GM23338 (cell line): ENCODE measurements at regions not wholly inside any gene's neighbourhood (a gene's known extent, or its start where the extent isn't known, plus 50 kb on each side); places are given as distances from the start of the nearest gene placed in this dataset.

Experiments used
- ATAC-seq: fragments of 200-7000 bp; cut with Tn5 transposase; 3 replicates; pipeline ENCODE4 v1.9.1; 2020
- DNase-seq: peaks from one replicate; pipeline ENCODE4 v3.0.0-alpha.2; 2015; ENCODE audit warnings: low spot score
- H2AFZ ChIP-seq: fragments of 200-600 bp; sonication (generic); 2 replicates; pipeline ENCODE4 v1.8.0; 2016; ENCODE audit warnings: antibody characterized with exemption, mild to moderate bottlenecking, moderate library complexity
- H3F3A ChIP-seq: fragments of 200-600 bp; sonication (generic); replicated peaks from 2 replicates; pipeline ENCODE4 v1.8.0; 2017; ENCODE audit warnings: antibody characterized with exemption, mixed run types, low read depth
- H3K27ac ChIP-seq: fragments of 200-600 bp; sonication (generic); 2 replicates; pipeline ENCODE4 v1.6.1; 2016; ENCODE audit warnings: low read depth
- H3K27me3 ChIP-seq: fragments of 200-600 bp; sonication (generic); 2 replicates; pipeline ENCODE4 v1.8.0; 2016; ENCODE audit warnings: mild to moderate bottlenecking, mixed run types, moderate library complexity; ENCODE audit not compliant: insufficient read depth
- H3K36me3 ChIP-seq: fragments of 200-600 bp; sonication (generic); 2 replicates; pipeline ENCODE4 v1.8.0; 2016; ENCODE audit warnings: mild to moderate bottlenecking; ENCODE audit not compliant: insufficient read depth
- H3K4me1 ChIP-seq: fragments of 200-600 bp; sonication (generic); 2 replicates; pipeline ENCODE4 v1.8.0; 2016; ENCODE audit warnings: mild to moderate bottlenecking, moderate library complexity; ENCODE audit not compliant: insufficient read depth
- H3K4me2 ChIP-seq: fragments of 200-600 bp; sonication (generic); 2 replicates; pipeline ENCODE4 v1.7.1; 2017; ENCODE audit warnings: mixed run types
- H3K4me3 ChIP-seq: fragments of 200-600 bp; sonication (generic); 2 replicates; pipeline ENCODE4 v1.6.1; 2016; ENCODE audit warnings: mixed run types
- H3K79me2 ChIP-seq: fragments of 200-600 bp; sonication (generic); replicated peaks from 2 replicates; pipeline ENCODE4 v1.8.0; 2017; ENCODE audit warnings: mild to moderate bottlenecking; ENCODE audit not compliant: insufficient read depth
- H3K9me2 ChIP-seq: fragments of 200-600 bp; sonication (generic); 2 replicates; pipeline ENCODE4 v1.8.0; 2017; ENCODE audit not compliant: insufficient read depth
- H4K20me1 ChIP-seq: fragments of 200-600 bp; sonication (generic); replicated peaks from 2 replicates; pipeline ENCODE4 v1.8.0; 2017; ENCODE audit warnings: mild to moderate bottlenecking; ENCODE audit not compliant: insufficient read depth
- H3K27ac Mint-ChIP-seq: 2 replicates; pipeline ENCODE4 v1.8.0; 2020; ENCODE audit warnings: inconsistent platforms, mild to moderate bottlenecking, moderate library complexity, mixed read lengths
- H3K27me3 Mint-ChIP-seq: 3 replicates; pipeline ENCODE4 v1.8.0; 2022; ENCODE audit warnings: low read depth, mild to moderate bottlenecking, moderate library complexity, mixed read lengths, inconsistent platforms; ENCODE audit not compliant: insufficient read depth, poor library complexity
- H3K36me3 Mint-ChIP-seq: 3 replicates; pipeline ENCODE4 v1.8.0; 2021; ENCODE audit warnings: low read depth, mild to moderate bottlenecking, inconsistent platforms, moderate library complexity, mixed read lengths
- H3K4me1 Mint-ChIP-seq: 3 replicates; pipeline ENCODE4 v1.8.0; 2020; ENCODE audit warnings: mild to moderate bottlenecking, inconsistent platforms, mixed read lengths
- H3K4me3 Mint-ChIP-seq: 3 replicates; pipeline ENCODE4 v1.8.0; 2021; ENCODE audit warnings: moderate library complexity, mild to moderate bottlenecking, inconsistent platforms, mixed read lengths
- H3K9me3 Mint-ChIP-seq: 3 replicates; pipeline ENCODE4 v1.8.0; 2020; ENCODE audit warnings: moderate library complexity, mild to moderate bottlenecking, inconsistent platforms, mixed read lengths
- CREB1 ChIP-seq: fragments of 250-450 bp; sonication (Bioruptor Pico); IDR thresholded peaks from 2 replicates; pipeline ENCODE4 v1.5.0; 2020; ENCODE audit warnings: low read depth, mild to moderate bottlenecking, moderate library complexity
- CTCF ChIP-seq, 2 experiments: fragments of 200-600 bp in 1 of 2; sonication (generic) in 1 of 2; conservative IDR thresholded peaks; 2 replicates each; pipeline versions ENCODE4 v1.5.1 to v1.6.1; 2016 to 2017; ENCODE audit warnings: antibody characterized with exemption in 2 of 2, low read depth in 2 of 2, mild to moderate bottlenecking in 2 of 2, moderate library complexity in 1 of 2
- ETS1 ChIP-seq: IDR thresholded peaks from 2 replicates; pipeline ENCODE4 v1.6.1; 2016; ENCODE audit warnings: antibody characterized with exemption
- EZH2 ChIP-seq: fragments of 200-600 bp; sonication (generic); IDR thresholded peaks from one replicate; pipeline ENCODE4 v1.8.0; 2017; ENCODE audit warnings: antibody characterized with exemption, mild to moderate bottlenecking, low read depth; ENCODE audit not compliant: unreplicated experiment
- EZH2phosphoT487 ChIP-seq: fragments of 200-600 bp; sonication (generic); IDR thresholded peaks from one replicate; pipeline ENCODE4 v1.8.1; 2018; ENCODE audit warnings: antibody characterized with exemption; ENCODE audit not compliant: unreplicated experiment
- JUNB ChIP-seq: IDR thresholded peaks from one replicate; pipeline ENCODE4 v1.6.1; 2016; ENCODE audit warnings: antibody characterized with exemption; ENCODE audit not compliant: unreplicated experiment
- NANOG ChIP-seq: IDR thresholded peaks from 2 replicates; pipeline ENCODE4 v1.6.1; 2016; ENCODE audit warnings: antibody characterized with exemption, borderline replicate concordance
- POLR2AphosphoS5 ChIP-seq: IDR thresholded peaks from 2 replicates; pipeline ENCODE4 v1.6.1; 2016; ENCODE audit warnings: antibody characterized with exemption, low read depth
- REST ChIP-seq: IDR thresholded peaks from one replicate; pipeline ENCODE4 v1.6.1; 2018; ENCODE audit warnings: antibody characterized with exemption; ENCODE audit not compliant: unreplicated experiment
- STAT1 ChIP-seq: IDR thresholded peaks from one replicate; pipeline ENCODE4 v1.6.1; 2016; ENCODE audit warnings: antibody characterized with exemption; ENCODE audit not compliant: unreplicated experiment
- ZNF114 ChIP-seq: fragments of 250-450 bp; sonication (Bioruptor Pico); IDR thresholded peaks from 2 replicates; pipeline ENCODE4 v1.5.0; 2020; ENCODE audit warnings: mild to moderate bottlenecking, moderate library complexity

GRCh38 chr13:70338609-70339008 is 230.4 kb upstream of the KLHL1 start (continued):
- TF ChIP-seq REST (no peak), CTCF (conservative IDR thresholded peaks at IDR 0.05; ENCODE audit: low read depth in 2 of 2) (no peak), EZH2 (no peak), JUNB (no peak)

- no peak for ATAC-seq
- TF ChIP-seq POLR2AphosphoS5 (no peak), ETS1 (no peak), EZH2 (no peak), CTCF (conservative IDR thresholded peaks at IDR 0.05; ENCODE audit: low read depth in 2 of 2) (no peak), REST (no peak), ZNF114 (CRISPR knock-in tag) (no peak), EZH2phosphoT487 (no peak), NANOG (no peak), STAT1 (no peak), CREB1 (CRISPR knock-in tag) (no peak)
Measured at GRCh38 chr13:70336866-70337265, 228.6 kb upstream of the KLHL1 start.

More at GRCh38 chr13:70336866-70337265, 228.6 kb upstream of the KLHL1 start:
- DNase-seq: no peak
- Histone ChIP-seq H3K9me2 (no peaks in the 10 kb centered on the region), H3K4me3 (no peak overlapping the region), H3K79me2 (no peaks in the 10 kb centered on the region), H3K27me3 (no peaks in the 10 kb centered on the region), H3K4me2 (no peak overlapping the region), H3K27ac (no peak overlapping the region), H3K36me3 (no peaks in the 10 kb centered on the region), H3K4me1 (no peaks in the 10 kb centered on the region), H2AFZ (no peak overlapping the region), H3F3A (no peaks in the 10 kb centered on the region), H4K20me1 (no peaks in the 10 kb centered on the region)
- Mint-ChIP-seq H3K36me3 (no peaks in the 10 kb centered on the region), H3K4me1 (no peaks in the 10 kb centered on the region), H3K9me3 (no peaks in the 10 kb centered on the region), H3K27ac (no peak overlapping the region), H3K27me3 (peaks cover 2% of the 10 kb centered on the region), H3K4me3 (no peak overlapping the region)
